Adrenal gland (tissue), 9 donors: ENCODE measurements at regions not wholly inside any gene's neighbourhood (a gene's known extent, or its start where the extent isn't known, plus 50 kb on each side); places are given as distances from the start of the nearest gene placed in this dataset.
"Not testable (repeated sequence)": the region's sequence is repeated elsewhere in the genome, so short reads cannot be mapped to it uniquely, and the experiment has no call there.

Experiments used
- DNase-seq, 7 donors: peaks; one replicate each; pipeline ENCODE4 v3.0.0-alpha.2; 2019 to 2020
- H3K27ac ChIP-seq, 5 donors: fragments of 200-600 bp; sonication (generic) in 4 of 5; 1 replicate in 3 of 5; 2 replicates in 2 of 5; pipeline versions ENCODE4 v1.5.1 to v1.8.0; 2016 to 2020; ENCODE audit warnings: mild to moderate bottlenecking in 1 of 5
- H3K27me3 ChIP-seq: fragments of 200-600 bp; 2 replicates; pipeline ENCODE4 v1.8.0; 2021
- H3K36me3 ChIP-seq, 2 donors: fragments of 200-600 bp; replicated peaks in 1 of 2; 1 replicate in 1 of 2; 2 replicates in 1 of 2; pipeline versions ENCODE4 v1.5.1 to v1.8.0; 2018 to 2022
- H3K4me1 ChIP-seq, 2 donors: fragments of 200-600 bp; replicated peaks in 1 of 2; 1 replicate in 1 of 2; 2 replicates in 1 of 2; pipeline versions ENCODE4 v1.5.1 to v1.8.0; 2018 to 2021
- H3K4me3 ChIP-seq, 4 donors: fragments of 200-600 bp; sonication (generic) in 3 of 4; one replicate each; pipeline ENCODE4 v1.5.1; 2016 to 2018
- H3K9me3 ChIP-seq, 3 donors: fragments of 200-600 bp; sonication (generic) in 1 of 3; replicated peaks in 1 of 3; 1 replicate in 2 of 3; 2 replicates in 1 of 3; pipeline versions ENCODE4 v1.5.1 to v1.8.0; 2016 to 2021
- WGBS, 4 donors: extraction: QIAGEN DNeasy Blood & Tissue Kit in 2 of 4; methylation state at CpG; one replicate each; pipeline versions ENCODE4 v1.1.5 to v1.1.7; 2013 to 2017; 5-methylcytosine and 5-hydroxymethylcytosine counted together
- intact Hi-C, 2 donors: fragments of 100-400 bp; cut with DNase I; formaldehyde crosslinking; loops; one replicate each; pipeline versions ENCODE4 v1.14.1 to v1.15.0; 2022 to 2023
- donor health status: healthy with polysubstance abuse.
- donor health status: Bipolar disorder and iron deficiency.
- donor health status: DM: yes; HTN: yes; CAD: no.
- donor health status: DM: no; HTN: no; CAD: no.
- donor health status: DM: no; HTN: no; CAD: no.

- H3K4me1 ChIP-seq, H3K27ac ChIP-seq, H3K27me3 ChIP-seq, H3K4me3 ChIP-seq, intact Hi-C loops, H3K36me3 ChIP-seq, H3K9me3 ChIP-seq, DNase-seq: not testable (repeated sequence)
- 33 to 58% (median 41%) methylated on average over 2 of the region's 2 CpGs for WGBS, 4 donors
These were observed 63.1 kb upstream of the POTEC start for GRCh38 chr18:14606546-14606945.

DNA sequence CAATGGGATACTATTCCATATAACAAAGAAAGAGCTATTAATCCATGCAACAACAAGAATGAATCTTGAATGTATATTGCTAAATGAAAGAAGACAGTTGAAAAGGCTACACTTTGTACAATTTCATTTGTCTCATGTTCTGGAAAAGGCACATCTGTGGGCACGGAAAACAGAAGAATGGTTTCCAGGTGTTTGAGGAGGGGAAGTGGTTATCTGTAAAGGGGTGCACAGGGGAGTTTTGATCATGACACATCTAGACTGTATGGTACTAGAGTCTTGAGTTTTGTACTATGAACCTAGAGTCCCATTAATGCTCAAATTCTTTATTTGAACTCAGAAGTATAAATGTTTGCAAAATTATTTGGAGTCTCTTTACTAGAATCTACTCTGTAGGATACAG lies 64.0 kb upstream of the POTEC start:
- intact Hi-C loops, H3K4me1 ChIP-seq, H3K36me3 ChIP-seq, H3K9me3 ChIP-seq, H3K27ac ChIP-seq, DNase-seq, H3K27me3 ChIP-seq, H3K4me3 ChIP-seq: not testable (repeated sequence)
- WGBS, 4 donors = 0% methylated on average over 1 of the region's 1 CpG

DNA sequence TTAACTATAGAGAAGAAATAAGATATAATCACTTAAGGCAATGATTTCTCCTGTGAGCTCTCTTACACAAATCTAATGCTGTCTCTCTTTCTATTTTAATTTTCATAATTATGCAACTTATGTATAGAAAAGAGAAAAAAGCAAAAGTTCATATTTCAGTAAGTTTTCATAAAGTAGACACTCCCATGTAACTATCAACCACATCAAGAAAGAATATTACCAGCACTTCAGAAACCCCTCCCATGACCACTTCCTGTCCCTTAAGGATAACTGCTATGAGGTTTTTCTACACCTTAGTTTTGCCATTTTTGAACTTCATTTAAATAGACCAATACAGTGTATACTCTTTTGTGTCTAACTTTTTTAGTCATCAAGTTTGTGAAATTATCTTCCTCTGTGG lies 69.0 kb upstream of the POTEC start:
- H3K27me3 ChIP-seq, H3K27ac ChIP-seq, DNase-seq, intact Hi-C loops, H3K9me3 ChIP-seq, H3K4me3 ChIP-seq, H3K4me1 ChIP-seq, H3K36me3 ChIP-seq: not testable (repeated sequence)

DNA sequence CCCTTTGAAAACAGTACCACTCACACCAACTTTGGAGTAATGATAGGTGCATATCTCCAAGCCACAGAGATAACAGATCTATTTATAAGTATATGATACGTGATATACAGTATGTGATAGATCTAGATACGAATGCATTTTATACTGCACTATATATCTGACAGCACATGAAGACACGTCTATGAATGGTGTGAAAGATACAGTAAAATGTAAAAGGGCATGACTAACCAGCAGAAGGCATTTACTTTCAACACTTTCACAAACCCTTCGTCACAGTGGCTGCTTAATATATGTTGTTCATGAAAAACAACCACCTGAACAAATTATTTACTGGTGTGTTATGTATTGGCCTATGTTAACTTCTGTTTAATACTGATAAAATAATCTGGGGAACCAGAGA lies 71.1 kb upstream of the POTEC start:
- DNase-seq, H3K4me1 ChIP-seq, H3K9me3 ChIP-seq, H3K4me3 ChIP-seq, intact Hi-C loops, H3K27me3 ChIP-seq, H3K36me3 ChIP-seq, H3K27ac ChIP-seq: not testable (repeated sequence)
- 52 to 85% (median 67%) methylated on average over 3 to 4 of the region's 4 CpGs for WGBS, 4 donors

GRCh38 chr18:14627336-14627735 lies 83.9 kb upstream of the POTEC start:
- H3K36me3 ChIP-seq, intact Hi-C loops, H3K27me3 ChIP-seq, H3K9me3 ChIP-seq, H3K4me1 ChIP-seq, H3K27ac ChIP-seq, H3K4me3 ChIP-seq, DNase-seq: not testable (repeated sequence)
- 48 to 69% (median 62%) methylated on average over 3 to 5 of the region's 5 CpGs for WGBS, 4 donors

DNA sequence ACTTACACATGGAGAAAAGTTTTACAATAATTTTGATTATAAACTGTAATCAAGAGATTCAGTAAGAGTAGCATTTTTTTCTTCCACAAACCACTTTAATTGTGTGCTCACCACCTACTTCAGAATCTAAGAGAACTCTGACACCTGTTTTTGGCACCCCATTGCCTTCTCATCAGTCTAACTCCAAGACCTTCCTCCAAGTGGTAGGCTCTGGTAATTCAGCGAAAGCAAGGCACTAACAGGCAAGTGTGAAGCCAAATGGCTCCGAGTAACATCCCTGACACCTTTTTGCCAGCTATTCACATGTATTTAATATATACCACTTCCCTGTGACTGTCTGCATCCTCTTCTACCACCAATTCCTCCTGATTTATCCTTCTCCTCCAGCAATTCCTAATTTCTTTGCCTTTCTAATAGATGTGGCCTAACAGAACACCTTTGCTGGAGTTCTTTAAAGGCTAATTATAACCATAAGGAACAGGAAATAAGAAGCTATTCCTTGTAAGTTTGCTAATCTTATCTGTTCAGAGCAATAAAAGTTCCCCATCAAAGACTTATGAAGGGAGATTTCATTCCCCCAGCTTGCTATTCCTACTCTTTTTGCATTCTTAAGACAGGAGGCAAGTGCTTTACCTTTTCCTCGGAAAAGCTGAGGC lies 85.1 kb upstream of the POTEC start:
- H3K4me1 ChIP-seq, intact Hi-C loops, DNase-seq, H3K27me3 ChIP-seq, H3K36me3 ChIP-seq, H3K27ac ChIP-seq, H3K4me3 ChIP-seq, H3K9me3 ChIP-seq: not testable (repeated sequence)
- WGBS, 4 donors = 25 to 33% (median 31%) methylated on average over 3 of the region's 3 CpGs

- whole genome bisulfite sequencing, 4 donors = 50 to 76% (median 73%) methylated on average over 1 of the region's 1 CpG
- intact Hi-C loops, H3K27ac ChIP-seq: not testable (repeated sequence)
These were observed 85.6 kb upstream of the POTEC start for GRCh38 chr18:14628979-14629325.

GRCh38 chr18:14632976-14633375 lies 89.6 kb upstream of the POTEC start:
- WGBS, 4 donors = 91 to 96% (median 92%) methylated on average over 5 to 15 of the region's 16 CpGs

More at GRCh38 chr18:14628979-14629325, 85.6 kb upstream of the POTEC start:
- DNase-seq, H3K9me3 ChIP-seq, H3K36me3 ChIP-seq, H3K27me3 ChIP-seq, H3K4me3 ChIP-seq, H3K4me1 ChIP-seq: not testable (repeated sequence)

GRCh38 chr18:14638008-14638407 lies 94.6 kb upstream of the POTEC start:
- intact Hi-C loops, DNase-seq, H3K27ac ChIP-seq, H3K27me3 ChIP-seq, H3K4me1 ChIP-seq, H3K4me3 ChIP-seq, H3K9me3 ChIP-seq, H3K36me3 ChIP-seq: not testable (repeated sequence)
- 48 to 70% (median 55%) methylated on average over 3 to 4 of the region's 5 CpGs for WGBS, 4 donors

More at GRCh38 chr18:14632976-14633375, 89.6 kb upstream of the POTEC start:
- DNase-seq, H3K27me3 ChIP-seq, H3K27ac ChIP-seq, H3K4me3 ChIP-seq, H3K9me3 ChIP-seq, intact Hi-C loops, H3K4me1 ChIP-seq, H3K36me3 ChIP-seq: not testable (repeated sequence)

- H3K36me3 ChIP-seq, DNase-seq, H3K9me3 ChIP-seq, H3K27ac ChIP-seq, intact Hi-C loops, H3K27me3 ChIP-seq, H3K4me1 ChIP-seq, H3K4me3 ChIP-seq: not testable (repeated sequence)
- 47 to 84% (median 78%) methylated on average over 12 to 13 of the region's 13 CpGs for WGBS, 4 donors
These were observed 97.7 kb upstream of the POTEC start for GRCh38 chr18:14641121-14641520.

DNA sequence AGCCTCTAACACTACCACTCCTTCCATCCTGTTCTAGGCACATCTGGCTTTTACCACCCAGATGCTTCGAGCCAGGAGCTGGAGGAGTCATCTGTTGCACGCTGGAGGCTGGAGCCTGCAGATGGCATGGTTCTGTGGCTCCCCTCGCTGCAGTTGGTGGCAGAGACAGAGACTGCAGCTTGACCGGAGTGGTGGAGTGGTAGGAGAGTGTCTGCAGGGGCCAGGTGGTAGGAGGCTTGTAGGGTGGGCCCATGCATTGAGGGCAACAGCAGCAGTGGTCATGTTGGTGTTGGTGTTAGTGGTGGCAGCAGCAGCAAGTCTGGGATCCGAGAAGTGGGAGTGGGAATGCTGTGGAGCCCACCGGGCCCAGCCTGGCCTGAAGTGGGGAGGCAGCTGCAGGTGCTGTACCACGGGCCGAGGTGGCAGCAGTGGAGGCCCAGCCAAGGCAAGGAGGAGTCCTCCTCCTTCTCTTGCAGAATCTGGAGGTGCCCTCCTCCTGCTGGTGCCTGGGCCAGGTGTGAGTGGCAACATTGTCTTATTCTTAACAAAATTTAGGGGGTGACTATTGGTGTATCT lies 100.4 kb upstream of the POTEC start:
- intact Hi-C loops, H3K4me1 ChIP-seq, DNase-seq, H3K27me3 ChIP-seq, H3K9me3 ChIP-seq, H3K27ac ChIP-seq, H3K4me3 ChIP-seq, H3K36me3 ChIP-seq: not testable (repeated sequence)
- WGBS, 4 donors = 75 to 85% (median 79%) methylated on average over 8 of the region's 8 CpGs
